GM19025 (cell line): ENCODE measurements at regions not wholly inside any gene's neighbourhood (a gene's known extent, or its start where the extent isn't known, plus 50 kb on each side); places are given as distances from the start of the nearest gene placed in this dataset.

ENCODE experiments used
- ATAC-seq: cut with Tn5 transposase; IDR thresholded peaks from one replicate; pipeline ENCODE4 v1.9.1; 2021; ENCODE audit warnings: mild to moderate bottlenecking, low read depth, moderate library complexity; ENCODE audit not compliant: unreplicated experiment

GRCh38 chr10:124267231-124267885, 151.4 kb downstream of the OAT start:
- no peak for ATAC-seq

DNA sequence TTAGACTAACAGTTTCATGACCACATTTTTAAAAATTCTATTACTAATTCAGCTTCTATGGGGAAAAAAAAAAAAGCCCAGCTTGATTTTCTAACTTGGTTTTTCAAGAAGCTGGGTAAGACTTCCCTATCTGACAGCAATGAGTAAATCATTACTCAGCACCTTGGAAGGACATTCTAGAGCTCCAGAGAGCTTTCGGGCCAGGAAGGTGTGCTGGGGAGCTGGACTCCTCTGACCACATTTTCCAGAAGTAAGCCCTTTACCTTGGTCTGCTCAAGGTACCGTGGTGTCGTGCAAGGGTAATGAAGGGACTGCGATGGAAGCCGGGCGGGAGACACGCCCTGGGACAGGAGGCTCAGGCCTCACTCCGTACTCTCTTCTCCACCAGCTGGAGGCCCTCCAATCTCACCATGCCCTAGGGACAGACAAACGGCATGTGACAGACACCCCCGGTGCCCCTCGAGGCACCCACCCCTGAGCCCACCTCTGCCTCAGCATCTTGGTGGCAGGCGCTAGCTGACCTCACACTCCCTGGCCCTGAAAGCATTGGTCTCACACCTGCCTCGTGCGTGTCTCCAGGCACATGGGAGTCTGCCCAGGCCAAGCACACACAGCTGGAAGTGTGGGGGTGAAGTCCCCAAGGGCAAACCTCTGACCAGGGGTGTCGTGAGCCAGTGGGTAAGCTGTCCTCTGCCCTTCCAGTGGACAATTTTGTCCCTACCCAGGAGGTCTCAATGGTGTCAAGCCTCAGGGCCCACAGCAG, 152.1 kb downstream of the OAT start:
- no peak for ATAC-seq

GRCh38 chr10:124265776-124266467, 152.8 kb downstream of the OAT start:
- ATAC-seq, result no peak

- no peak for ATAC-seq
These were observed 153.4 kb downstream of the OAT start for GRCh38 chr10:124265391-124265745.

DNA sequence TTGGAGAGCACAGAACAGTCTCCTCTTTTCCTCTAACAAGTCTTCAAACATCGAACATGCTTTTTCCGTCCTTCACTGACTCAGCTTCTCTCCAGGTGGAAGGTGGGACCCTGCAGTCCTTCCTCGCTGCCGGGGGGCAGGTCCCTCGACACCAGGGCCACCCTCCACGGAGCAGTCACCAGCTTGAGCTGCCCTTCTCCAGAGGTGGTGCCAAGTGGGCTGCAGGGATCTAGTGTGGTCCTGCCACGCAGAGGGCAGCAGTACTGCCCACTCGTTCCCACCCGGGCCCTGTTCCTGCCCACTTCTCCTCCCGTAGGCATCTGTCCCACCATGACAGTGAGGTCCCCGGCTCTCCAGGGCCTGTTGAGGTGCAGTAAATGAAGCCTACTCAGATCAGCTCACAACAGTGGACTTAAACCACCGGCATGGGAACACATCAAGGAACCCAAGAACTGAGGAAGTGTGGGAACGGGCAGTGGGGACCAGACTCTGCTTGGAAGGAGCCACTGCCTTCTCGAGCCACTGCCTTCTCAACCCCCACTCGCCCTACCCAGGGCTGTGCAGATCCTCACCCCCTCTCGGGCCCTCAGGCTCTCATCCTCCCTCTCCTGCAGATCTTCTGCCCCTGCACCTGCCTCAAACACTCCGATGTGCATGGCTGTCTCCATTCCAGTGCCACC, 153.9 kb downstream of the OAT start:
- ATAC-seq, result no peak

- ATAC-seq, result no peak
These were observed 154.5 kb downstream of the OAT start for GRCh38 chr10:124264271-124264670.

- ATAC-seq, result no peak
These were observed 155.0 kb downstream of the OAT start for GRCh38 chr10:124263726-124264125.

GRCh38 chr10:124262971-124263370, 155.8 kb downstream of the OAT start:
- ATAC-seq, result no peak

GRCh38 chr10:124262234-124262865, 156.4 kb downstream of the OAT start:
- ATAC-seq, result no peak

- no peak for ATAC-seq
These were observed 159.4 kb downstream of the OAT start for GRCh38 chr10:124259139-124259825.

- no peak for ATAC-seq
These were observed 160.9 kb downstream of the OAT start for GRCh38 chr10:124257781-124258180.

GRCh38 chr10:124256151-124256550, 162.6 kb downstream of the OAT start:
- no peak for ATAC-seq

DNA sequence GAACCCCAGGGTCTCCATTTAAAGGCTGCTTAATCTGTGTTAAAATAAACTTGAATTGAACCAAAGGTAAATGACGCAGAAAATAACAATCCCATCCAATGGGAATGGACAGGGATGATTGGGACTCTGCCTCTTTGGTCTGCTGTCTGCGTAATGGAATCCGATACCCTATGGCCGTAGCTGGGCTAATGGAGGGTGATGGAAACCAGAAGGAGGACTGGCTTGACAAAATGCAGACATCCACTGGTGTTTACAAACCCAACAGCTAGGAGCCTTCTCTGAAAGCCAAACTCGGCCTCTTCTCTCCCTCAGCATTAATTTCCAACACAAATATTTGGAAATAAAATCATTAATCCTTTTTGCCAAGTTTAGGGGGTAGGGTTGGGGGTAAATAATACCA, 162.2 kb upstream of the CHST15 start:
- ATAC-seq, result no peak

GRCh38 chr10:124254490-124254889, 161.1 kb upstream of the CHST15 start:
- ATAC-seq, result no peak

- no peak for ATAC-seq
These were observed 159.6 kb upstream of the CHST15 start for GRCh38 chr10:124253006-124253405.

- no peak for ATAC-seq
These were observed 158.8 kb upstream of the CHST15 start for GRCh38 chr10:124252097-124252715.

DNA sequence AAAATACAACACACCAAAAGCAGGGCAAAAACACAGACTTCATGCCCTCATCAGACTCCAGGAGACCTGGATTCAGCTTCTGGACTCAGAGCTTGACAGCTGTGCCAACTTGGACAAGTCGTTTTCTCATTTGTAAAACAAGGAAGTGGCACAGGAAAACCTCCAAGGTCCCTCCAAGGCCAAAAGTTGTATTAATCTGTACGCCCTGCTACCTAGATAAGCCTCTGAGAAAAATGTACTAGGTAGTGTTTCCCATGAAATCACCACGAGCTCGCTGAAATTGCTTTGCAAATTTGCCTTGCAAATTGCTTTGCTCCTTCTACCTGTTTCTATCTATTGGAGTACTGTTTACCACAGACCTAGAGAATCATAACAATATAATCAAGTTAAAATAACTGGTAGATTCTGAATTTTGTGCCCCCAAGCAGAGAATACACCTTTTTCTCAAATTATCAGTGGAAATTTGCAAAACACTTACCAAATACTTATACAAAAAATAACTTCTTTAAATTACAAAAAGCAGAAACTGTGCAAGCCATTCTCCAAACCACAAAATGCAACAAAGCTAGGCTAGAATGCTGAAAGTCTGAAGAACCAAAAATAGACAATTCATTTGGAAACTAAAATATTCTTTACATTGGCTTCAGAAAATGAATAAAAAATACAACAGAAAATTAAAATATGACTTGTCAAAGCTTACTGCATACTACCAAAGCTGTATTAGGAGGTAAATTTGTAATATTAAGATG, 158.1 kb upstream of the CHST15 start:
- ATAC-seq, result no peak

GRCh38 chr10:124250506-124250905, 157.1 kb upstream of the CHST15 start:
- ATAC-seq, result no peak
